Gastroesophageal sphincter (tissue), 4 donors: ENCODE measurements at regions not wholly inside any gene's neighbourhood (a gene's known extent, or its start where the extent isn't known, plus 50 kb on each side); places are given as distances from the start of the nearest gene placed in this dataset.

Experiments used
- ATAC-seq: fragments of 150-250 bp; one replicate; pipeline ENCODE4 v1.9.1; 2016; ENCODE audit warnings: mild to moderate bottlenecking, moderate library complexity
- H3K27ac ChIP-seq, 4 donors: fragments of 200-600 bp; sonication (generic) in 3 of 4; 1 replicate in 3 of 4; 2 replicates in 1 of 4; pipeline ENCODE4 v1.5.1; 2016 to 2019
- H3K27me3 ChIP-seq: fragments of 200-600 bp; sonication (generic); one replicate; pipeline ENCODE4 v1.5.1; 2019
- H3K36me3 ChIP-seq, 2 donors: fragments of 200-600 bp; sonication (generic); one replicate each; pipeline ENCODE4 v1.5.1; 2019; ENCODE audit warnings: control low read depth in 1 of 2
- H3K4me1 ChIP-seq, 3 donors: fragments of 200-600 bp; sonication (generic); 1 replicate in 2 of 3; 2 replicates in 1 of 3; pipeline ENCODE4 v1.5.1; 2016 to 2019; ENCODE audit warnings: control low read depth in 2 of 3
- H3K4me3 ChIP-seq, 2 donors: fragments of 200-600 bp; sonication (generic); one replicate each; pipeline ENCODE4 v1.5.1; 2019; ENCODE audit warnings: mild to moderate bottlenecking in 1 of 2, moderate library complexity in 1 of 2
- H3K9me3 ChIP-seq, 3 donors: fragments of 200-600 bp; sonication (generic); one replicate each; pipeline ENCODE4 v1.5.1; 2017 to 2019; ENCODE audit warnings: control low read depth in 2 of 3
- CTCF ChIP-seq, 4 experiments: fragments of 200-600 bp in 2 of 4; fragments of 450-650 bp in 2 of 4; sonication (generic) in 1 of 4; IDR thresholded peaks; one replicate each; pipeline ENCODE4 v1.5.1; 2017 to 2019; ENCODE audit warnings: antibody characterized with exemption in 4 of 4, mild to moderate bottlenecking in 2 of 4, moderate library complexity in 2 of 4
- EP300 ChIP-seq: sonication (generic); formaldehyde crosslinking; IDR thresholded peaks from one replicate; pipeline ENCODE4 v1.6.1; 2017; ENCODE audit warnings: antibody characterized with exemption, mild to moderate bottlenecking
- POLR2A ChIP-seq, 2 donors: fragments of 450-650 bp; IDR thresholded peaks; one replicate each; pipeline ENCODE4 v1.6.1; 2017; ENCODE audit warnings: antibody characterized with exemption in 2 of 2, mild to moderate bottlenecking in 2 of 2, moderate library complexity in 1 of 2
- POLR2AphosphoS5 ChIP-seq: sonication (generic); formaldehyde crosslinking; IDR thresholded peaks from one replicate; pipeline ENCODE4 v1.6.1; 2017; ENCODE audit warnings: antibody characterized with exemption
- WGBS, 2 donors: methylation state at CpG; one replicate each; pipeline ENCODE4 v1.1.5; 2018; ENCODE audit warnings: low coverage in 1 of 2; 5-methylcytosine and 5-hydroxymethylcytosine counted together

GRCh38 chr14:101243587-101244338 lies 317.5 kb upstream of the DIO3 start:
- 88 to 94% methylated on average over 7 to 15 of the region's 19 CpGs for WGBS, 2 donors
- H3K36me3 ChIP-seq = no peaks in the 10 kb centered on the region
- no peaks in the 10 kb centered on the region for H3K4me1 ChIP-seq
- H3K27ac ChIP-seq = no peak overlapping the region
- H3K27me3 ChIP-seq = peaks cover 30% of the 10 kb centered on the region
- no peaks in the 10 kb centered on the region for H3K9me3 ChIP-seq
- ATAC-seq = no peak
- no peak for TF ChIP-seq POLR2AphosphoS5
- no peak for TF ChIP-seq POLR2A (IDR thresholded peaks at IDR 0.05)
- TF ChIP-seq CTCF (IDR thresholded peaks at IDR 0.05) = no peak
- TF ChIP-seq EP300 = no peak
- H3K4me3 ChIP-seq = no peak overlapping the region

GRCh38 chr14:101246894-101247841 lies 314.1 kb upstream of the DIO3 start:
- Histone ChIP-seq H3K27me3 (peaks cover 37% of the 10 kb centered on the region), H3K9me3 (no peaks in the 10 kb centered on the region), H3K36me3 (no peaks in the 10 kb centered on the region), H3K4me3 (no peak overlapping the region), H3K27ac (no peak overlapping the region), H3K4me1 (no peaks in the 10 kb centered on the region)
- no peak for ATAC-seq
- WGBS, 2 donors = 88 to 92% methylated on average over 4 to 13 of the region's 26 CpGs
- TF ChIP-seq POLR2AphosphoS5 = no peak
- no peak for TF ChIP-seq CTCF (IDR thresholded peaks at IDR 0.05)
- TF ChIP-seq EP300 = no peak
- TF ChIP-seq POLR2A (IDR thresholded peaks at IDR 0.05) = no peak

GRCh38 chr14:101247842-101248725 lies 313.2 kb upstream of the DIO3 start:
- Histone ChIP-seq H3K36me3 (no peaks in the 10 kb centered on the region), H3K9me3 (no peaks in the 10 kb centered on the region), H3K4me1 (no peaks in the 10 kb centered on the region), H3K4me3 (no peak overlapping the region), H3K27me3 (peaks cover 38% of the 10 kb centered on the region), H3K27ac (no peak overlapping the region)
- 93 to 95% methylated on average over 3 of the region's 17 CpGs for WGBS, 2 donors
- no peak for TF ChIP-seq POLR2AphosphoS5
- TF ChIP-seq POLR2A (IDR thresholded peaks at IDR 0.05) = no peak
- no peak for TF ChIP-seq CTCF (IDR thresholded peaks at IDR 0.05)
- TF ChIP-seq EP300 = no peak
- ATAC-seq = no peak

- no peaks in the 10 kb centered on the region for H3K9me3 ChIP-seq
- TF ChIP-seq CTCF (IDR thresholded peaks at IDR 0.05) = no peak
- no peak for TF ChIP-seq POLR2AphosphoS5
- no peak for TF ChIP-seq POLR2A (IDR thresholded peaks at IDR 0.05)
- TF ChIP-seq EP300 = no peak
- no peak for ATAC-seq
- WGBS, 2 donors = 60 to 100% methylated on average over 2 to 3 of the region's 18 CpGs
- H3K36me3 ChIP-seq = no peaks in the 10 kb centered on the region
- no peaks in the 10 kb centered on the region for H3K4me1 ChIP-seq
- H3K27ac ChIP-seq = no peak overlapping the region
- H3K27me3 ChIP-seq = peaks cover 42% of the 10 kb centered on the region
- H3K4me3 ChIP-seq = no peak overlapping the region
Observed at GRCh38 chr14:101248840-101249675, 312.2 kb upstream of the DIO3 start.
